ENCODE measurements at regions not wholly inside any gene's neighbourhood (a gene's known extent, or its start where the extent isn't known, plus 50 kb on each side); places are given as distances from the start of the nearest gene placed in this dataset.
A peak's percentile ranks its signal among the peaks of the same experiment; 100 is the strongest.

GRCh38 chr5:91264311-91265051, 118.6 kb downstream of the ARRDC3 start:
- intact Hi-C loops (cut with DNase I), result no loop called here
- no peaks in the 10 kb centered on the region for H3K27me3 ChIP-seq (ENCODE audit: control insufficient read depth, insufficient read depth)
- no peaks in the 10 kb centered on the region for H3K9me3 ChIP-seq (ENCODE audit: control insufficient read depth, low read length)
- no peaks in the 10 kb centered on the region for H3K4me1 ChIP-seq (ENCODE audit: control insufficient read depth, insufficient read depth, low read length)
- DNase-seq (no peak), ATAC-seq (no peak)
- no peak overlapping the region for H3K4me3 ChIP-seq (ENCODE audit: low read length)
- H3K27ac ChIP-seq (ENCODE audit: low read length), result no peak overlapping the region

- DNase-seq (no peak), ATAC-seq (no peak)
- H3K4me3 ChIP-seq (ENCODE audit: low read length), result no peak overlapping the region
- H3K4me1 ChIP-seq (ENCODE audit: control insufficient read depth, insufficient read depth, low read length), result no peaks in the 10 kb centered on the region
- H3K27me3 ChIP-seq (ENCODE audit: control insufficient read depth, insufficient read depth), result no peaks in the 10 kb centered on the region
- intact Hi-C loops (cut with DNase I), result no loop called here
- H3K27ac ChIP-seq (ENCODE audit: low read length), result no peak overlapping the region
- WGBS, result 85% methylated on average over 5 of the region's 5 CpGs
- no peaks in the 10 kb centered on the region for H3K9me3 ChIP-seq (ENCODE audit: control insufficient read depth, low read length)
Measured at GRCh38 chr5:91263898-91264297, 119.2 kb downstream of the ARRDC3 start.

GRCh38 chr5:91257301-91257700, 125.8 kb downstream of the ARRDC3 start:
- Histone ChIP-seq H3K9me3 (ENCODE audit: control insufficient read depth, low read length) (no peaks in the 10 kb centered on the region), H3K4me1 (ENCODE audit: control insufficient read depth, insufficient read depth, low read length) (no peaks in the 10 kb centered on the region), H3K27ac (ENCODE audit: low read length) (no peak overlapping the region), H3K4me3 (ENCODE audit: low read length) (no peak overlapping the region), H3K27me3 (ENCODE audit: control insufficient read depth, insufficient read depth) (no peaks in the 10 kb centered on the region)
- ATAC-seq, result no peak
- intact Hi-C loops (cut with DNase I), result no loop called here
- no peak for DNase-seq

GRCh38 chr5:91256142-91256524, 127.0 kb downstream of the ARRDC3 start:
- no peaks in the 10 kb centered on the region for H3K27me3 ChIP-seq (ENCODE audit: control insufficient read depth, insufficient read depth)
- no peak overlapping the region for H3K27ac ChIP-seq (ENCODE audit: low read length)
- WGBS, result 95% methylated on average over 7 of the region's 7 CpGs
- ATAC-seq (no peak), DNase-seq (no peak)
- intact Hi-C loops (cut with DNase I), result no loop called here
- no peaks in the 10 kb centered on the region for H3K9me3 ChIP-seq (ENCODE audit: control insufficient read depth, low read length)
- H3K4me1 ChIP-seq (ENCODE audit: control insufficient read depth, insufficient read depth, low read length), result no peaks in the 10 kb centered on the region
- H3K4me3 ChIP-seq (ENCODE audit: low read length), result no peak overlapping the region

GRCh38 chr5:91255396-91256141, 127.5 kb downstream of the ARRDC3 start:
- Histone ChIP-seq H3K27ac (ENCODE audit: low read length) (no peak overlapping the region), H3K27me3 (ENCODE audit: control insufficient read depth, insufficient read depth) (no peaks in the 10 kb centered on the region), H3K9me3 (ENCODE audit: control insufficient read depth, low read length) (no peaks in the 10 kb centered on the region), H3K4me1 (ENCODE audit: control insufficient read depth, insufficient read depth, low read length) (no peaks in the 10 kb centered on the region), H3K4me3 (ENCODE audit: low read length) (no peak overlapping the region)
- ATAC-seq (no peak), DNase-seq (no peak)
- 93% methylated on average over 4 of the region's 4 CpGs for WGBS
- intact Hi-C loops (cut with DNase I), result no loop called here

- DNase-seq (no peak), ATAC-seq (no peak)
- Histone ChIP-seq H3K9me3 (ENCODE audit: control insufficient read depth, low read length) (no peaks in the 10 kb centered on the region), H3K27me3 (ENCODE audit: control insufficient read depth, insufficient read depth) (no peaks in the 10 kb centered on the region), H3K4me1 (ENCODE audit: control insufficient read depth, insufficient read depth, low read length) (no peaks in the 10 kb centered on the region), H3K4me3 (ENCODE audit: low read length) (no peak overlapping the region), H3K27ac (ENCODE audit: low read length) (no peak overlapping the region)
- WGBS, result 76% methylated on average over 2 of the region's 2 CpGs
- intact Hi-C loops (cut with DNase I), result no loop called here
Measured at GRCh38 chr5:91252916-91253315, 130.2 kb downstream of the ARRDC3 start.

- no peaks in the 10 kb centered on the region for H3K4me1 ChIP-seq (ENCODE audit: control insufficient read depth, insufficient read depth, low read length)
- 80% methylated on average over 1 of the region's 1 CpG for WGBS
- DNase-seq (no peak), ATAC-seq (no peak)
- intact Hi-C loops (cut with DNase I), result no loop called here
- no peak overlapping the region for H3K27ac ChIP-seq (ENCODE audit: low read length)
- no peak overlapping the region for H3K4me3 ChIP-seq (ENCODE audit: low read length)
- no peaks in the 10 kb centered on the region for H3K27me3 ChIP-seq (ENCODE audit: control insufficient read depth, insufficient read depth)
- no peaks in the 10 kb centered on the region for H3K9me3 ChIP-seq (ENCODE audit: control insufficient read depth, low read length)
Measured at GRCh38 chr5:91245871-91246270, 137.2 kb downstream of the ARRDC3 start.

GRCh38 chr5:91245074-91245452, 138.1 kb downstream of the ARRDC3 start:
- H3K9me3 ChIP-seq (ENCODE audit: control insufficient read depth, low read length), result no peaks in the 10 kb centered on the region
- no peaks in the 10 kb centered on the region for H3K4me1 ChIP-seq (ENCODE audit: control insufficient read depth, insufficient read depth, low read length)
- intact Hi-C loops (cut with DNase I), result no loop called here
- DNase-seq (peak in 2 of 3 donors; percentile 24 to 70), ATAC-seq (peak; percentile 95 to 96)
- WGBS, result 33% methylated on average over 3 of the region's 3 CpGs
- no peak overlapping the region for H3K4me3 ChIP-seq (ENCODE audit: low read length)
- H3K27ac ChIP-seq (ENCODE audit: low read length), result no peak overlapping the region
- no peaks in the 10 kb centered on the region for H3K27me3 ChIP-seq (ENCODE audit: control insufficient read depth, insufficient read depth)

- intact Hi-C loops (cut with DNase I), result no loop called here
- 63% methylated on average over 6 of the region's 6 CpGs for WGBS
- ATAC-seq, result peak; percentile 40 to 42
Measured at GRCh38 chr5:91244380-91245073, 138.6 kb downstream of the ARRDC3 start.

GRCh38 chr5:91243852-91244251, 139.3 kb downstream of the ARRDC3 start:
- Histone ChIP-seq H3K4me3 (ENCODE audit: low read length) (no peak overlapping the region), H3K27ac (ENCODE audit: low read length) (no peak overlapping the region), H3K27me3 (ENCODE audit: control insufficient read depth, insufficient read depth) (no peaks in the 10 kb centered on the region), H3K9me3 (ENCODE audit: control insufficient read depth, low read length) (no peaks in the 10 kb centered on the region), H3K4me1 (ENCODE audit: control insufficient read depth, insufficient read depth, low read length) (no peaks in the 10 kb centered on the region)
- ATAC-seq, result peak; percentile 21 to 67
- intact Hi-C loops (cut with DNase I), result no loop called here
- no peak for DNase-seq
- WGBS, result 61% methylated on average over 1 of the region's 1 CpG

More at GRCh38 chr5:91244380-91245073, 138.6 kb downstream of the ARRDC3 start:
- Histone ChIP-seq H3K27me3 (ENCODE audit: control insufficient read depth, insufficient read depth) (no peaks in the 10 kb centered on the region), H3K4me3 (ENCODE audit: low read length) (no peak overlapping the region), H3K9me3 (ENCODE audit: control insufficient read depth, low read length) (no peaks in the 10 kb centered on the region), H3K27ac (ENCODE audit: low read length) (peak overlapping the region; percentile 50), H3K4me1 (ENCODE audit: control insufficient read depth, insufficient read depth, low read length) (no peaks in the 10 kb centered on the region)
- no peak for DNase-seq

GRCh38 chr5:91243286-91243685, 139.8 kb downstream of the ARRDC3 start:
- H3K9me3 ChIP-seq (ENCODE audit: control insufficient read depth, low read length), result no peaks in the 10 kb centered on the region
- no peak overlapping the region for H3K27ac ChIP-seq (ENCODE audit: low read length)
- ATAC-seq (no peak), DNase-seq (no peak)
- H3K27me3 ChIP-seq (ENCODE audit: control insufficient read depth, insufficient read depth), result no peaks in the 10 kb centered on the region
- H3K4me3 ChIP-seq (ENCODE audit: low read length), result no peak overlapping the region
- no peaks in the 10 kb centered on the region for H3K4me1 ChIP-seq (ENCODE audit: control insufficient read depth, insufficient read depth, low read length)
- intact Hi-C loops (cut with DNase I), result no loop called here

All from right cardiac atrium (tissue), 5 donors.